Femur (tissue), 1 donor: ENCODE measurements at regions not wholly inside any gene's neighbourhood (a gene's known extent, or its start where the extent isn't known, plus 50 kb on each side); places are given as distances from the start of the nearest gene placed in this dataset.
A peak's percentile ranks its signal among the peaks of the same experiment; 100 is the strongest.
"Not testable (repeated sequence)": the region's sequence is repeated elsewhere in the genome, so short reads cannot be mapped to it uniquely, and the experiment has no call there.

ENCODE experiments used
- DNase-seq: peaks from one replicate; pipeline ENCODE4 v3.0.0-alpha.2; 2017

- no peak for DNase-seq
Observed at GRCh38 chr1:76687307-76688175, 179.7 kb upstream of the ST6GALNAC5 start.

GRCh38 chr1:76690766-76691165, 176.5 kb upstream of the ST6GALNAC5 start:
- no peak for DNase-seq

GRCh38 chr1:76695535-76695934, 171.7 kb upstream of the ST6GALNAC5 start:
- no peak for DNase-seq

- DNase-seq, result no peak
Observed at GRCh38 chr1:76697361-76697760, 169.9 kb upstream of the ST6GALNAC5 start.

- DNase-seq, result not testable (repeated sequence)
Observed at GRCh38 chr1:76699646-76700045, 167.6 kb upstream of the ST6GALNAC5 start.

- not testable (repeated sequence) for DNase-seq
Observed at GRCh38 chr1:76700200-76700599, 167.1 kb upstream of the ST6GALNAC5 start.

- DNase-seq, result no peak
Observed at GRCh38 chr1:76705560-76705959, 161.7 kb upstream of the ST6GALNAC5 start.

- no peak for DNase-seq
Observed at GRCh38 chr1:76713535-76713934, 153.7 kb upstream of the ST6GALNAC5 start.

- no peak for DNase-seq
Observed at GRCh38 chr1:76715474-76715873, 151.8 kb upstream of the ST6GALNAC5 start.

- no peak for DNase-seq
Observed at GRCh38 chr1:76723949-76724348, 143.3 kb upstream of the ST6GALNAC5 start.

- no peak for DNase-seq
Observed at GRCh38 chr1:76724816-76725215, 142.5 kb upstream of the ST6GALNAC5 start.

GRCh38 chr1:76725864-76726619, 141.2 kb upstream of the ST6GALNAC5 start:
- DNase-seq, result no peak

GRCh38 chr1:76727520-76727919, 139.8 kb upstream of the ST6GALNAC5 start:
- no peak for DNase-seq

GRCh38 chr1:76729142-76729541, 138.1 kb upstream of the ST6GALNAC5 start:
- DNase-seq, result no peak

- DNase-seq, result no peak
Observed at GRCh38 chr1:76730027-76730426, 137.3 kb upstream of the ST6GALNAC5 start.

- not testable (repeated sequence) for DNase-seq
Observed at GRCh38 chr1:76738355-76738754, 128.9 kb upstream of the ST6GALNAC5 start.

- not testable (repeated sequence) for DNase-seq
Observed at GRCh38 chr1:76740956-76741355, 126.3 kb upstream of the ST6GALNAC5 start.

GRCh38 chr1:76744989-76745388, 122.3 kb upstream of the ST6GALNAC5 start:
- DNase-seq, result no peak

GRCh38 chr1:76746206-76746605, 121.1 kb upstream of the ST6GALNAC5 start:
- no peak for DNase-seq

GRCh38 chr1:76754730-76755129, 112.5 kb upstream of the ST6GALNAC5 start:
- DNase-seq, result no peak

GRCh38 chr1:76759171-76759860, 108.0 kb upstream of the ST6GALNAC5 start:
- no peak for DNase-seq

GRCh38 chr1:76759950-76760349, 107.3 kb upstream of the ST6GALNAC5 start:
- peak; percentile 25 for DNase-seq

GRCh38 chr1:76763738-76764137, 103.5 kb upstream of the ST6GALNAC5 start:
- DNase-seq, result no peak
